G401 (cell line): ENCODE measurements at regions not wholly inside any gene's neighbourhood (a gene's known extent, or its start where the extent isn't known, plus 50 kb on each side); places are given as distances from the start of the nearest gene placed in this dataset.

Experiments used
- DNase-seq: peaks from one replicate; pipeline ENCODE4 v3.0.0-alpha.2; 2015; ENCODE audit warnings: low spot score
- in situ Hi-C: cut with HindIII; loops from 2 replicates; pipeline ENCODE4 v1.10.0; 2016; ENCODE audit warnings: low sequenced_read_pairs, mixed read lengths

- DNase-seq = no peak
- in situ Hi-C loops = no loop called here
These were observed 231.0 kb upstream of the PPP2R2D start for GRCh38 chr10:131669838-131670237.

DNA sequence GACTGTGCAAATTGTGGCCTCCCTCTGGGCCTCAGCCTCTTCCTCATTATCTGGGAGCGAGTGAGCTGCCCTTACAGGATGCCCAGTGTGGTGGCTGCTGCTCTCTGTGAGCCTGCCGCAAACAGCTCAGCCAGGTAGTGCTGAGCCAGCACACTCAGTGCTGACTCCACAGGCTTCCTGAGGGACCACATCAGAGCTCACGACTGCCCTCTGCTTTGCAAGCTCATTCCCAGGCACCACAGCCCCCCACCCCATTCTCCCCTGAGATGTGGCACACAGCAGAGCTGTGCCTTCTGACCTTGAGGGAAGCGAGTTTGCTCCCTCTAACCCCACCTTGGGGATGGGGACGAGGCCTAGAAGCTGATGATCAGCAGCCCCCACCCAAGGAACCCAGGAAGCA is 230.5 kb upstream of the PPP2R2D start:
- no peak for DNase-seq
- in situ Hi-C loops = no loop called here

GRCh38 chr10:131673396-131673795 is 227.4 kb upstream of the PPP2R2D start:
- in situ Hi-C loops = no loop called here
- no peak for DNase-seq

- in situ Hi-C loops = no loop called here
- no peak for DNase-seq
These were observed 226.7 kb upstream of the PPP2R2D start for GRCh38 chr10:131674130-131674529.

GRCh38 chr10:131675104-131675503 is 225.7 kb upstream of the PPP2R2D start:
- no peak for DNase-seq
- in situ Hi-C loops = no loop called here

DNA sequence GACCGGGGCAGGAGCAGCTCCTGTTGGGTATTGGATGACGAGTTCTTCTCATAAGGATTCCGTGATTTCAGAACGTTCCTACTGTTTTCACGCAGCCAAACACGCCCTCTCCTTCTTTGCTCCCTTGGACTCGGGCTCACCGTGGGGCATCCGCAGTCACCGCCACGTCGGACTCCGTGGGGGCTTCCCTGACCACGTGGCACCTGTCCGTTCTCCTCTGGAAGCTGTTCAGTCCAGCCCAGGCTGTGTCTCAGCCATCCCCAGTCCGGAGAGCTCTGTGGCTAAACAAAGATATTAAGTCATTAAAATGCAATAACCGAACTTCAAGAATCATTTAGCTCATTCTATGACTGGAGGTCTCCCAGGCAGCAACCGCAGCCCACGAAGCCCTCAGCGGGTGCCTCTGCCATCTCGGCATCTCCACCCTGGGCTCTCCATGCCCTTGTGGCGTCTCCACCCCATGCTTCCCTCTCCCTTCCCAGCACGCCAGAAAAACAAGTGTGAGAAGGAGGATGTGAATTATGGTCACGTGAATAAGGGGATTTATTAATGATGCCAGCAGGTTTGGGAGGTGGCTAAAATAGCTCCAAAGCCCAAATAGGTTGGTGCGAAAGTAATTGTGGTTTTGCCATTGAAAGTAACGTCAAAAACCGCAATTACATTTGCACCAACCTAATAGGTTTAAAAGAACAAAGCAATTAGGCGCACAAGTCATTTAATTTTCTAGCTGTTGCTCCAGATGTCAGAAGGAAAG is 224.6 kb upstream of the PPP2R2D start:
- in situ Hi-C loops = no loop called here
- DNase-seq = no peak

GRCh38 chr10:131676800-131677421 is 223.9 kb upstream of the PPP2R2D start:
- in situ Hi-C loops = no loop called here
- no peak for DNase-seq

DNA sequence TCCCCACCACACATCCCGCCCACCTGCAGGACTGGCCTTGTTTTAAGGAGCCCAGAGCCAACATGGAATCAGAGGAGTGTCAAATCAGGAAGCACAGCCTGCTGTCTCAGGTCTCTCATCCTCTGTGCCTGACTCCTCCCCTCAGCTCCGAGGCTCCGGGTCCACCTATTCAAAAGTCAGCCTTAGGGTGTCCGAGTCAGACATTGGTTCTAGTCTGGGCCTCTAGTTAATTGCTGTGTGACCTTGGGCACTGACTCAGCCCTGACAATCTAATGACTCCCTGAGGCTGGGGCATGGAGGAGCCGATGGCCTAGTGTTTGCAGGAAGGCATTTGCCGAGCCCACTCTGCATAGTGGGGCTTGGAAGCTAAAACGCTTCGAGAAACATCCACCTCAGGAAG is 223.1 kb upstream of the PPP2R2D start:
- in situ Hi-C loops = no loop called here
- DNase-seq = no peak

DNA sequence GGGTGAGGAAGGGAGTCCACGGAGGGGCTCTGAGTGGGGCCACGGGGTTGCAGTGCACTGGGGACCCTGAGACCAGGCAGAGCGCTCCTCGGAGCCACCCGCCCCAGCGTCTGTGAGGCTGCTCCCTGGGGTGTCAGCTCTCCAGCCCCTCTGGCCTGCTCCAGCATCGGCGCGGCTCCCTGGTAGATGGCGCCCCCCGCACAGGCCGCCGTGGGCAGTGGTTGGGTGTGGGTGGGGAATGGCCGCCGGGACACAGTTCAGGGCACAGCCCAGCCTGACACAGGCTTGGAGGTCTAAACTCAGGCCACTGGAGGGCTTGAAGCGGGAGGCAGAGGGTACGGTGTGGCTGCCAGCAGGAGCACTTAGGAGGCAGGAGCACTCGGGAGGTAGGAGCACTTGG is 222.6 kb upstream of the PPP2R2D start:
- in situ Hi-C loops = no loop called here
- DNase-seq = no peak

- in situ Hi-C loops = no loop called here
- DNase-seq = no peak
These were observed 222.2 kb upstream of the PPP2R2D start for GRCh38 chr10:131678613-131679012.

- DNase-seq = no peak
- in situ Hi-C loops = no loop called here
These were observed 220.9 kb upstream of the PPP2R2D start for GRCh38 chr10:131679926-131680325.

GRCh38 chr10:131681122-131681521 is 219.7 kb upstream of the PPP2R2D start:
- no peak for DNase-seq
- in situ Hi-C loops = no loop called here

DNA sequence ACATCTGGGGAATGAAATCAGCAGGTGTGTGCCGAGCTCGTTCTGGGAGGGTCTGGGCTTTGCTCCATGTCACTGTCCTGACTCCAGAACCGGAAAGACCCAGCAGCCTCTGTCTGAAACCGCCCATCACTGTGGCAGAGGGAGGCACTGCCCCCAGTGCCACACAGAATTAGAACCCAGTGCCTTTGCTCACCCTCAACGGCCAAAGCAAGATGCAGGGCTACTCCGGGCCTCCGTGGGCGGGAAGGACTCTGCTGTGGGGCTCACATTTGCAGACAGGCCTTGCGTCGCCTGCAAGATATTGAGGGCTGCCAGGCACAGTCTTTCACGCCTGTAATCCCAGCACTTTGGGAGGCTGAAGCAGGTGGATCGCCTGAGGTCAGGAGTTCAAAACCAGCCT is 219.2 kb upstream of the PPP2R2D start:
- in situ Hi-C loops = no loop called here
- DNase-seq = no peak

DNA sequence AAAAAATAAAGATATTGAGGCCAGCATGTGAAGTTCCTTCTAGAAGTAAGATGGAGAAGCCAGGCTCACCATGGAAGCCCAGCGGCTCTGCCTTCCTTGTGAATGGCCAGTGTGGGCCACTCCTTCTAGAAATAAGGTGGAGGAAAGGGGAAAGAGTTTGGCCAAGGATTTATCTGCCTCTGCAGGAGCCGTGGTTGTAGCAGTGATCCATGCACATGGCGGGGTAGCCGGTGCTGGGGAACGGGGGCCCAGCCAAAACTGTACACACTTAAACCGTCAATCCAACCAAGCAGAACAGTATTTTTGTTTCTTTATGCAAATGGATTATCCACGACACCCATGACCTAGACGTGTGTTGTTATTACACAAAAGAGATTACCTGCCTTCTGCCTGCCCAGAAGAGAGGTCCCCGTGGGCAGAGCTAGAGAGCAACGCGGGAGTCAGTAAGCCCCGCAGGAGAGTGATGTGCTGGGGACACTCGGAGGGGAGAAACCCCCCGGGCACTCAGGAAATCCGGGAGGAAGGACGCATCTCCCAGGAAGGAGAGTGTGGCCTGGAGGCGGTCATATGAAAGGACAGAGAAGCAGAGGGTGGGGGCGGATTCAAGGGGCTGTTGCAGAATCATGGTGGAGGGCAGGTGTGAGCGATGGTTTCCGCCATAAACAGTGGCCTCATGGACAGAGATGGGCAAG is 218.4 kb upstream of the PPP2R2D start:
- DNase-seq = no peak
- in situ Hi-C loops = no loop called here

- no peak for DNase-seq
- in situ Hi-C loops = no loop called here
These were observed 217.4 kb upstream of the PPP2R2D start for GRCh38 chr10:131683281-131683861.

- in situ Hi-C loops = no loop called here
These were observed 216.9 kb upstream of the PPP2R2D start for GRCh38 chr10:131683941-131684340.

DNA sequence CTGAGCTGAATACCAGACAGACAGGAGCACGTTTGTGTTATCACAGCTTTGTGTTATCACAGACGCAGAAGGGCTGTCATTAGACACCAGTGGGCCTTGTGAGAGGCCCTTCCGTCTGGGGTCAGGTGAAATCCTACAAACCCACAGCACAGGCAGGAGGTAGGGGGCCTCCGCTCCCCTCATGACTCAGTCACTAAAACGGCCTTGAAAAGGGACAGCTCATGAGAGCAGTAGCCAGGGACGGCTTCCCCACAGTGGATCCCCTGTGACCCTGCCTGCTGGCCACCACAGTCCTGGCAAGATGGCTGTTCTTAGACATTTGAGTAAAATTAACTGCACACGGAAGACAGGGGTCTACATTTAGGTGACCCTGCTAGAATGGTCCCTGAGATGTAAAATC is 215.8 kb upstream of the PPP2R2D start:
- DNase-seq = no peak
- in situ Hi-C loops = no loop called here

More at GRCh38 chr10:131683941-131684340, 216.9 kb upstream of the PPP2R2D start:
- DNase-seq = no peak

- DNase-seq = no peak
- in situ Hi-C loops = no loop called here
These were observed 215.2 kb upstream of the PPP2R2D start for GRCh38 chr10:131685576-131685975.

DNA sequence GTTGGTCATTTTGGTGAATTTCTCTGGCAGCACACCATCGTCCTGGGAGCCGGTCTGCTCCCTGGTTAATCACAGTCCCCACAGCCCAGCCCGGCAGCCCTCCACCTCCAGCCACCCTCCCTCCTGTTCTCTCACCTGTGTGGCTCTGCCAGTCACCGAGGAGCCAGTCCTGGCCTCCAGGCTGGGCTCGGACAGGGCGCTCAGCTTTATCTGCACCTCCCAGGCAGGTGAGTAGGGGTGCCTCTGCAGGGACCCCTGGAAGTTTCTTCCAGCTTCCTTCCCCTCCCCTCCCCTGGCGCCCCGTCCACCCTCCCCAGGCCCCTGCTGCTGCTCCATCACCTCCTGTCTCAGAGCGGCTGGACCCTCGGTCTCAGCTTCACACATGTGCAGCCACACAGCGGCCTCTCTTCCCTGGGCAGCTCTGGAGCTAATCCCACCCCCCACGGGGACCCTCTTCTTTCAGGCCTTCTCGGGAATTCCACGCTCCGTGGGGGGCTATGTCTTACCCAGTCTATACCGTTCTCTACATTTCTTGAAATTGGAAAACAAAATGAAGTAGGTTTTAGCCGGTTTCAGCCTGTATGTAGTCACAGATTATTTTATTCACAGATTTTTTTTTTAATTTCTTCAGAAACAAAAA is 213.9 kb upstream of the PPP2R2D start:
- DNase-seq = no peak
- in situ Hi-C loops = no loop called here

DNA sequence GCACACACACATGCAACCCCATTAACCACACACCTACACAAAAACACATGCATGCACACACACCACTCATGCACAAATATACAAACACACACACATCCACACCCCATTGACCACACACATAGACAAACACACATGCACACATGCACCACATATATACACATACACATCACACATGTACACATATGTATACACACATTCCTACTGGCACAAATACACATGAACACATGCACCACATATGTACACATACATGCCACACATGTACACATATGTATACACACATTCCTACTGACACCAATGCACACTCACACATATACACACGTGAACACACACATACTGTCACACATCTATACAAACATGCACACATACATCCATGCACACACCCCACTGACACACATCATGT is 212.5 kb upstream of the PPP2R2D start:
- in situ Hi-C loops = no loop called here
- DNase-seq = no peak
